ENCODE measurements at regions not wholly inside any gene's neighbourhood (a gene's known extent, or its start where the extent isn't known, plus 50 kb on each side); places are given as distances from the start of the nearest gene placed in this dataset.

GRCh38 chr18:2236232-2236631, 335.1 kb downstream of the METTL4 start:
- no peak overlapping the region for H3K9ac ChIP-seq (ENCODE audit: low read length)
- no peak for ATAC-seq
- intact Hi-C loops (cut with micrococcal nuclease) = no loop called here

More at GRCh38 chr18:2236232-2236631, 335.1 kb downstream of the METTL4 start:
- no TSS peak for BruUV-seq (replicated peaks)
- ChIA-PET CTCF (no interaction called here), POLR2A (no interaction called here), RAD21 (ENCODE audit: low non-redundant PET in 1 of 2, low total read pairs in 2 of 2, uncharacterized antibody in 2 of 2, unreplicated experiment in 2 of 2) (no interaction called here)
- Histone ChIP-seq H3K4me1 (ENCODE audit: control insufficient read depth in 1 of 2, insufficient read depth in 2 of 2, low read length in 2 of 2) (no peaks in the 10 kb centered on the region), H3K4me3 (replicated peaks in 1 of 2; ENCODE audit: low read depth in 1 of 2, low read length in 2 of 2) (no peak overlapping the region), H3K27ac (ENCODE audit: low read depth, low read length) (no peak overlapping the region), H3K27me3 (ENCODE audit: insufficient read depth, low read length) (no peaks in the 10 kb centered on the region), H3K36me3 (ENCODE audit: control insufficient read depth in 1 of 2, insufficient read depth in 2 of 2, low read length in 2 of 2) (no peaks in the 10 kb centered on the region), H4K20me1 (ENCODE audit: insufficient read depth) (no peaks in the 10 kb centered on the region), H2AFZ (ENCODE audit: low read depth, low read length, poor library complexity, severe bottlenecking) (no peak overlapping the region), H3K79me2 (ENCODE audit: insufficient read depth, low read length) (no peaks in the 10 kb centered on the region), H3K9me3 (ENCODE audit: control insufficient read depth in 1 of 2, insufficient read depth in 1 of 2, low read depth in 1 of 2, low read length in 2 of 2) (no peaks in the 10 kb centered on the region), H3K4me2 (ENCODE audit: low read length) (no peak overlapping the region), H3K9me2 (ENCODE audit: insufficient read depth) (no peaks in the 10 kb centered on the region)
- no peak for TF ChIP-seq REST (IDR thresholded peaks at IDR 0.05; ENCODE audit: low read depth)
- TF ChIP-seq ZFX (IDR thresholded peaks at IDR 0.05) = no peak
- TF ChIP-seq CTCF (IDR thresholded peaks at IDR 0.05 in 2 of 3, conservative IDR thresholded peaks at IDR 0.05 in 1 of 3; ENCODE audit: borderline replicate concordance in 1 of 3, insufficient read depth in 1 of 3, low read depth in 2 of 3, low read length in 2 of 3) = no peak
- no peak for TF ChIP-seq POLR2AphosphoS5 (IDR thresholded peaks at IDR 0.05; ENCODE audit: low read depth, low read length)
- TF ChIP-seq POLR2A (IDR thresholded peaks at IDR 0.05; ENCODE audit: borderline replicate concordance, extremely low read depth, insufficient read depth, insufficient read length) = no peak
- no peak for DNase-seq (ENCODE audit: low read depth, low spot score)
